ENCODE measurements at regions not wholly inside any gene's neighbourhood (a gene's known extent, or its start where the extent isn't known, plus 50 kb on each side); places are given as distances from the start of the nearest gene placed in this dataset.

GRCh38 chr4:10973686-10974085 is 289.1 kb upstream of the CLNK start:
- ChIA-PET CTCF (interaction anchor here (0.7 kb wide), 1 partner anchor 1442 kb away, joined by 3 read pairs; no protein-coding TSS in a partner anchor), POLR2A (no interaction called here)
- Histone ChIP-seq H3K4me3 (ENCODE audit: low read depth, low read length) (no peak overlapping the region), H3K9me3 (ENCODE audit: control insufficient read depth, insufficient read depth, low read depth, low read length) (no peaks in the 10 kb centered on the region), H3K4me1 (ENCODE audit: control insufficient read depth, insufficient read depth, low read length) (no peaks in the 10 kb centered on the region), H3K36me3 (ENCODE audit: control insufficient read depth in 2 of 2, insufficient read depth in 1 of 2, low read length in 2 of 2) (no peaks in the 10 kb centered on the region), H3K27ac (ENCODE audit: extremely low read depth, low read depth, low read length) (no peak overlapping the region)
- TF ChIP-seq GLIS2 (tag by site-specific recombination; IDR thresholded peaks at IDR 0.05) (no peak), ZNF404 (tag by site-specific recombination; IDR thresholded peaks at IDR 0.05) (no peak), ZNF623 (tag by site-specific recombination; IDR thresholded peaks at IDR 0.05) (no peak), BCL6B (tag by site-specific recombination; IDR thresholded peaks at IDR 0.05) (no peak), ZBTB48 (tag by site-specific recombination; IDR thresholded peaks at IDR 0.05) (no peak), ZBTB44 (tag by site-specific recombination; IDR thresholded peaks at IDR 0.05) (no peak), ZNF202 (tag by site-specific recombination; IDR thresholded peaks at IDR 0.05; ENCODE audit: borderline replicate concordance) (no peak), MYNN (tag by site-specific recombination; IDR thresholded peaks at IDR 0.05; ENCODE audit: borderline replicate concordance) (no peak)

GRCh38 chr4:10971800-10972401 is 287.3 kb upstream of the CLNK start:
- Histone ChIP-seq H3K27ac (ENCODE audit: extremely low read depth, low read depth, low read length) (no peak overlapping the region), H3K4me1 (ENCODE audit: control insufficient read depth, insufficient read depth, low read length) (no peaks in the 10 kb centered on the region), H3K9me3 (ENCODE audit: control insufficient read depth, insufficient read depth, low read depth, low read length) (no peaks in the 10 kb centered on the region), H3K36me3 (ENCODE audit: control insufficient read depth in 2 of 2, insufficient read depth in 1 of 2, low read length in 2 of 2) (no peaks in the 10 kb centered on the region), H3K4me3 (ENCODE audit: low read depth, low read length) (no peak overlapping the region)
- TF ChIP-seq ZNF391 (tag by site-specific recombination; IDR thresholded peaks at IDR 0.05; ENCODE audit: borderline replicate concordance, low read depth) (no peak), ZNF280D (tag by site-specific recombination; IDR thresholded peaks at IDR 0.05) (no peak), ZNF19 (tag by site-specific recombination; IDR thresholded peaks at IDR 0.05; ENCODE audit: low read depth) (no peak), HIC1 (tag by site-specific recombination; IDR thresholded peaks at IDR 0.05) (no peak), MZF1 (tag by site-specific recombination; IDR thresholded peaks at IDR 0.05; ENCODE audit: borderline replicate concordance) (no peak), ZNF140 (tag by site-specific recombination; IDR thresholded peaks at IDR 0.05) (no peak), ZNF335 (tag by site-specific recombination; conservative IDR thresholded peaks at IDR 0.05) (no peak), ZNF664 (tag by site-specific recombination; IDR thresholded peaks at IDR 0.05) (no peak), ZNF121 (tag by site-specific recombination; IDR thresholded peaks at IDR 0.05) (no peak), ZNF837 (tag by site-specific recombination; IDR thresholded peaks at IDR 0.05) (no peak)
- TF ChIP-seq, protein P1, sequence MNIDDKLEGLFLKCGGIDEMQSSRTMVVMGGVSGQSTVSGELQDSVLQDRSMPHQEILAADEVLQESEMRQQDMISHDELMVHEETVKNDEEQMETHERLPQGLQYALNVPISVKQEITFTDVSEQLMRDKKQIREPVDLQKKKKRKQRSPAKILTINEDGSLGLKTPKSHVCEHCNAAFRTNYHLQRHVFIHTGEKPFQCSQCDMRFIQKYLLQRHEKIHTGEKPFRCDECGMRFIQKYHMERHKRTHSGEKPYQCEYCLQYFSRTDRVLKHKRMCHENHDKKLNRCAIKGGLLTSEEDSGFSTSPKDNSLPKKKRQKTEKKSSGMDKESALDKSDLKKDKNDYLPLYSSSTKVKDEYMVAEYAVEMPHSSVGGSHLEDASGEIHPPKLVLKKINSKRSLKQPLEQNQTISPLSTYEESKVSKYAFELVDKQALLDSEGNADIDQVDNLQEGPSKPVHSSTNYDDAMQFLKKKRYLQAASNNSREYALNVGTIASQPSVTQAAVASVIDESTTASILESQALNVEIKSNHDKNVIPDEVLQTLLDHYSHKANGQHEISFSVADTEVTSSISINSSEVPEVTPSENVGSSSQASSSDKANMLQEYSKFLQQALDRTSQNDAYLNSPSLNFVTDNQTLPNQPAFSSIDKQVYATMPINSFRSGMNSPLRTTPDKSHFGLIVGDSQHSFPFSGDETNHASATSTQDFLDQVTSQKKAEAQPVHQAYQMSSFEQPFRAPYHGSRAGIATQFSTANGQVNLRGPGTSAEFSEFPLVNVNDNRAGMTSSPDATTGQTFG (tag by site-specific recombination; IDR thresholded peaks at IDR 0.05; ENCODE audit: borderline replicate concordance) = no peak
- CTCF ChIA-PET = no interaction called here
- POLR2A ChIA-PET = no interaction called here
